GM18508 (cell line): ENCODE measurements at regions not wholly inside any gene's neighbourhood (a gene's known extent, or its start where the extent isn't known, plus 50 kb on each side); places are given as distances from the start of the nearest gene placed in this dataset.

ENCODE experiments used
- ATAC-seq: cut with Tn5 transposase; IDR thresholded peaks from one replicate; pipeline ENCODE4 v1.9.1; 2021; ENCODE audit warnings: moderate number of reproducible peaks; ENCODE audit not compliant: insufficient read depth, unreplicated experiment

DNA sequence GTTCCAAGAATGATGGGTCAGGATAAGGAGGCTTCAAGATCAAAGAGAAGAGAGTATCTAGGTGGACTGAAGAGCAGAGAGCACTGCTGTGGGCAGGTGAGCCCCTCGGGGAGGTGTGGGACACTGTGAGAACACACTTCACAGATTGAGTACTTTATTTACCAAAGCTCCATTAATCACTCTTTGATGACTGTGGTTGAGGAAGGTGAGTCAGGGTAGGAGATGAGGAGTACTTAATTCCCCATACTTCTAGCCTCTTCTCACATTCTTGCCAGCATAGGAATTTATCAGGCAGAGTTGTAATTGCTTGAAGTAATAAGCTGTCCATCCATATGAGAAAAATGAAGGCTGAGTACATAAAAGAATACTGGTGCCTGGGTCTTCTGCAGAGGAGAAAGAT lies 375.3 kb downstream of the PCDH10 start:
- ATAC-seq, result no peak

DNA sequence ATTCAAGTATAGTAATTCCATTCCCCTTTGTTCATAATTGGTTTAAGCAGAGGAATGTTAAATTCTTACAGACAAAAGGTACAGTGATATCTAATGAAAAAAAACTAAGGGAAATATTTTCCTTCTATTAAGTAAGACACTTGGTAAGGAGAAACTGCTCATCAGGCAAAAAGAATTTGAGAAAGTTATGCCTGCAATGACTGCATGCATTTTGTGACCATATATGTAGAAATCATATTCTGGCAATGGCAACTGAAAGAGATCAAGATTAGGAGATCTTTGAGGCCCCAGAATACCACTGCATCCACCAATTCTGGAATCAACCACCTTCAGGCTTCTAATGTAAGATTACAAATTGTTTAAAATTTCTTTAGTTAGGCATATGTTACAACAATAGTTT lies 364.8 kb downstream of the PCDH10 start:
- no peak for ATAC-seq

GRCh38 chr4:133498149-133498548 lies 349.1 kb downstream of the PCDH10 start:
- no peak for ATAC-seq

DNA sequence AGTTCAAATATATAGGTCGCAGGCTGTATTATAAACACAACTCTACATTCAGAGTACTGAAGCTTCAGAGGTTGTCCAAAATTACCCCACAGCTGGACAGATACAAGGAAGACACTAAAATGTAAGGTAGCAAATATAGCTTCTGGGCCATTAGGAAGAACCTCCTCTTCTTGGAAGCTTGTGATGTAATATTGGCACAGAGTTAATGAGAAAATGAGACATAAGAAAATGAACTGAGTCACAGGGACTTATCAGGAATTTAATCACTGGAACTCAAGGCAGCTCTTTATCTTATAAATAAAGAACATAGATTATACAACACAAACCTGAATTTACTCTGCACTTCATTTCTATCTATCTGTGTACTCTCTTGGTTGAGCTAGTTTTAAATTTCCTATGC lies 344.7 kb downstream of the PCDH10 start:
- ATAC-seq, result no peak

GRCh38 chr4:133493241-133493640 lies 344.1 kb downstream of the PCDH10 start:
- no peak for ATAC-seq

GRCh38 chr4:133484287-133484686 lies 335.2 kb downstream of the PCDH10 start:
- no peak for ATAC-seq

- no peak for ATAC-seq
Observed at GRCh38 chr4:133483600-133484246, 334.6 kb downstream of the PCDH10 start.

DNA sequence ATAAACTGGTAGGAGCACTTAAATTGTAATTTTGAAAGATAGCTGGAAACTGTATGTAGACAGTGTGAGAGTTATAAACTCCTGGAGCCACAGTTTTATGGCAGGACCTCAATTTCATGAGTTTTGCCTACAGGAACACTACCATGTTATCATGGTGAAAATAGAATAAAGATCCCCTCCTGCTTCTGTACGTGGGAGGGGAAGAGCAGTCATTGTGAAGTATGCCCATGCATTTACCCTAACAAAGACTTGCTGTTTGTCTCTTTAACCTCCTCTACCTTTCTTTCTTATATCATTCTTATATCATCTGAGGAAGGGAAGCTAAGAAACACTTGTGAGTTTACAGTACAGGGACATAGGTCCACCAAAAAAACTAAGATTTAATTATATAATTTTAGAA lies 327.0 kb downstream of the PCDH10 start:
- no peak for ATAC-seq

GRCh38 chr4:133474501-133474900 lies 325.4 kb downstream of the PCDH10 start:
- no peak for ATAC-seq

DNA sequence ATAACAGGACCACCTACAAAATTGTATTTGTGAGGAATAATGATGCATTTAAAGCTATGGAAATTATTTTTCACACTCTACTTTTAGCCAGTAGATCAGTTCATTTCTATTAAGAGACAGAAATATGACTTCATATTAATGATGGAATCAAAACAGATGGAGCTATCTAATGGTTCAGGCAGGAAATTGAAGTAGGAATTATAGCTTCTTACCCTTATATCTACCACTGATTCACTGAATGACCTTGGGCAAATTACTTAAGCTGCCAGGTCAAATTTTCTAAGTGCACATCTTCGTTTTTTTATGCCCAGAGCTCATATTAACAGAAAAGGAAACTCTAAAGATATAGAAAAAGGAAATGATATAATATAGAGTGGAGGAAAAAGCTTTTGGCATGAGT lies 323.1 kb downstream of the PCDH10 start:
- no peak for ATAC-seq

GRCh38 chr4:133467290-133467947 lies 318.3 kb downstream of the PCDH10 start:
- ATAC-seq, result no peak

GRCh38 chr4:133465022-133465421 lies 315.9 kb downstream of the PCDH10 start:
- no peak for ATAC-seq

- ATAC-seq, result no peak
Observed at GRCh38 chr4:133464311-133464710, 315.2 kb downstream of the PCDH10 start.

GRCh38 chr4:133452678-133453077 lies 303.6 kb downstream of the PCDH10 start:
- no peak for ATAC-seq

DNA sequence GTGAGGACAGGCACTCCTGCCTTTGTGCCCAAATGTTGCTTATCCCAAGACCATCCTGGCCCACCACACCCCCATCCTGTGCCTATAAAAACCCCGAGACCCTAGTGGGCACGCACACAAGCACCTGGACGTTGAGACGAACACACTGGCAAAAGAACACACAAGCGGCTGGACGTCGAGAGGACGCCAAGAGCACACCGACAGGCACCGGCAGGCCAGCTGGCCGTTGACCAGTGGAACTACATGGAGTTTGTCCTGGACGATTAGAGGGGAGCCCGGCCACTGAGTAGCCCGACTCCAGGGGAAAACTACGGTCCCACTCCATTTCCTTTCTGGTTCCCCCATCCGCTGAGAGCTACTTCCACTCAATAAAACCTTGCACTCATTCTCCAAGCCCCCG lies 301.7 kb downstream of the PCDH10 start:
- no peak for ATAC-seq

GRCh38 chr4:133440404-133440803 lies 291.3 kb downstream of the PCDH10 start:
- ATAC-seq, result no peak

GRCh38 chr4:133439830-133440229 lies 290.7 kb downstream of the PCDH10 start:
- ATAC-seq, result no peak

GRCh38 chr4:133424605-133425004 lies 275.5 kb downstream of the PCDH10 start:
- no peak for ATAC-seq

DNA sequence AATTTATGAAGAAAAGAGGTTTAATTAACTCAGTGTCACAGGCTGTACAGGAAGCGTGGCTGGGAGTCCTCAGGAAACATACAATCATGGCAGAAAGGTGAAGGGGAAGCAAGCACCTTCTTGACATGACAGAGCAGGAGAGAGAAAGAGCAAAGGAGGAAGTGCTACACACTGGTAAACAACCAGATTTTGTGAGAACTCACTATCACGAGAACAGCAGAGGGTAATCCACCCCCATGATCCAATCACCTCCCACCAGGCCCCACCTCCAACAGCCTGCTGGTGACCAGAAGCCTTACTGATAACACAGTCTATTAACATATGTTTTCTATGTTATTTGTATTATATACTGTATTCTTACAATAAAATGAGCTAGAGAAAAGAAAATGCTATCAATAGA lies 254.8 kb downstream of the PCDH10 start:
- no peak for ATAC-seq

DNA sequence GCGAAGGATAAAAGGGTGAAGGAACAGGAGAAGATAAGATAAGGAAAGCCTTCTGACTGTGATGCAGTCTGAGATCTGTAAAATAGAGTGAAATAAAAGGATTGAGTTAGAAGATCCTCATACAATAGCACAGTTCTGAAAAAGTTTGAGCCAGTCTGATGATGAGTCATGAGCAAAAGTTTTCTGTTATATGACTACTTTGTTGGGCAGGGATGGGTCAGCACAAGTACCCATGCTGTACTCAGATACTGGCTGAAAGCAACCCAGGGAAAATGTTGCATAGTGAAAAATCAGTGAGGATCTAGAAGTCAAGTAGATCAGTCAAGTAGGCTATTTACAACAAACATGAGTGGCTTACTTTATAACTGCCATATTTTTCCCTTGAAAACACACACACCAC lies 253.5 kb downstream of the PCDH10 start:
- ATAC-seq, result no peak

DNA sequence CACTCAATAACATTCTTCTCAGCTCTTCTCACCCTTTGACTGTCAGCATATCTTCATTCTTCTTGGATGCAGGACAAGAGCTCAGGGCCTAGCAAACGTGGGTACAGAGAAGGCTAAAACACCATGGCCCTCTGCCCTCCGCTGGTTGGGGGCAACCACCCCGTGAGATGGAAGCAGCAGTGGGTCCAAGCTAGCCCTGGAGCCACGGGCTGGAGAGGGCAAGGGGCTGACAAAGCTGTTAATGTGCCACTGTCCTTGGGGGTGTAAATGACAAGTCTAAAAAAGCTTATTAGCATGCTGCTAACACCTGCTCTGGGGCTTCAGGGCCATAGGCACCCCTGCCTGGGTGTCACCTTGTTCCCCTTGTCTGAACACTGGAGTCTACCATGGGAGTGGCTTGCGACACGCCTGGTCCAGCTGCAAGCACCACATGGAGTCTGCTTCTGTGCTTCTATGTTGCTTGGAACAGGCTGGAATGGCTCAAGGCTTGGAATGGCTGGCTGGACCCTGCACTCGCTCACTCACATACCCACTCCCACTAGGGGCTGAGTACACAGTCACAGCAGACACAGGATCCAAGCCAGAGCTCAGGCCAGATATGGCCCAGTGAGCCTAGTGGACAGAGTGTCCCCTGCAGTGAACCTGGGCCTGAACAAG lies 246.0 kb downstream of the PCDH10 start:
- ATAC-seq, result no peak
